GM21529 (cell line): ENCODE measurements at regions not wholly inside any gene's neighbourhood (a gene's known extent, or its start where the extent isn't known, plus 50 kb on each side); places are given as distances from the start of the nearest gene placed in this dataset.

ENCODE experiments used
- ATAC-seq: cut with Tn5 transposase; IDR thresholded peaks from one replicate; pipeline ENCODE4 v1.9.1; 2021; ENCODE audit not compliant: unreplicated experiment

DNA sequence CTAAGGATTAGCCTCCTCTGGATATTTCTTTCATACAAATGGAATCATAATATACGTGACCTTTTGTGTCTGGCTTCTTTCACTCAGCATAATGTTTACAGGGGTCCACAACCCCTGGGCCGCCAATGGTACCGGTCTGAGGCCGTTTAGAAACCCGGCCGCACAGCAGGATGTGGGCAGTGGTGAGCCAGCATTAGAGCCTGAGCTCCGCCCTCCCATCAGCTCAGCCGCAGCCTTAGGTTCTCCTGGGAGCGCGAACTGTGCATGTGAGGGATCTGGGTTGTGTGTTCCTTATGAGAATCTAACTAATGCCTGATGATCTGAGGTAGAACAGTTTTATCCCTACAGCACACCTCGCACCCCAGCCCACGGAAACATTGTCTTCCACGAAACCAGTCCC lies 229.7 kb downstream of the ICE1 start:
- ATAC-seq = no peak

DNA sequence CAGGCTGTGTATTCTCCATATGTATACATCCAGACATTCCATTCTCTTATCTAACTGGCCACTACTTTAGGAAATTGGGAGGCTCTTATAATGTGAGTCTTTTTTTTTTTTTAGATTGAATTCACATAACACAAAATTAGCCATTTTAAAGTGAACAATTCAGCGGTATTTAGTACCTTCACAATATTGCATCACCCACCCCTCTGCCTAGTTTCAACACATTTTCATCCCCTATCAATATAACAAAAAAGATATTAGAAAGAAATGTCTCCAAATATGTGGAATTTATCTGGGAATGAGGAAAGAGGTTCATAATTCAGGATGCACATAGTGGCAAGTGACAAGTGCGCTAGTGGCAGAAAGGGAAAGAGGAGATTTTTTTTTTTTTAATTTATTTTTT lies 228.5 kb downstream of the ICE1 start:
- no peak for ATAC-seq

DNA sequence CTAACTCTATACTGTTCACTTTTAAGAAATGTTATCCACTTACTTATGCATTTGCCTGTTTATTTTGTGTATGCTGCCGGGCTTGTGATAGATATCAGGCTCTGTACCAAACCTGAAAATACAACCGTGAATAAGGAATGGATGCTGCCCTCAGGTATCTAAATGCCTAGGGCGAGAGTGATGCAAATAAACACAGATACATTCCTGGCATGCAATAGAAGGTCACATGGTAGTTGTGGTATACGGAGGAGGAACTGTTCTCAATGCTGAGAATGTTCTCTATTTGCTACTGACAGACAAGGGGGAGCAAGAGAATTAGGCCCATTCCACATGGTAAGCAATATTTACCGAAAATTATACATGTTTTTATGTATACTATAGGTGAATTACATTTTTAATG lies 227.8 kb downstream of the ICE1 start:
- no peak for ATAC-seq

DNA sequence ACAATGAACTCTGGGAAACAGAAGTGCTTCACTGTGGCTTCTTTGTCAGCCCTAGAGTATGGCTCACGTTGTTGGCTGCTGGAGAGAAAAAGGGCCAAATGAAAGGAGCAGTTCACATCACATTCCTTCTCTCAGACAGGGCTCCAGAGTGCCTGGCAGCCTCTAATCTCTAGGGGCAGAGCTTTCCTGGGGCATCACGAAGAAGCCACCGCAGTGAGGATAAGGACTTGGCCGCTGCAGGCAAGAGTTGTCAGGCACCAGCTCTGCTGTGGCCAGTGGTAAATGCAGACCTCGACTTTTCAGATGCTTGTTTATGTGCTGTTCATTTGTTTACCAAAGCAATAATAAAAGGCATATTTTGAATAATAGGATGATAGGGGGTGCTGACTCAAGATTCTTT lies 227.2 kb downstream of the ICE1 start:
- no peak for ATAC-seq

DNA sequence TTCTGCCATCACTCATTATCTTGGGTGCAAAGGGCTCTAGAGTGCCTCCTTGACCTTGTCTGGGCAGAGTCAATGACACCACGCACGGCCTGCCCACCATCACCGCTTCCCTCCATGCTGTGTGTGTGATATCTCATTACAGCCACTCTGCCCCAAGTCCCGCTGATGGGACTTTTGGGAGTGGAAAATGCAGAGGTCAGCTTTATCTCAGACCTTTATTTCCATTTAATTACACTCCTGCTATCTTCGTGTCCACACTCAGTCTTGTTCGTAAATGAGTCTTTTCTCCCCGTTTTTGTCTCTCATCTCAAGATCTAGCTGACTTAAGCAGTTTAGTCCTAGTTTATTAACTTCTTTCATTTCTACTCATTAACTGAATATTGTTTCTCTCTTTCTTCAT lies 226.2 kb downstream of the ICE1 start:
- ATAC-seq = no peak

DNA sequence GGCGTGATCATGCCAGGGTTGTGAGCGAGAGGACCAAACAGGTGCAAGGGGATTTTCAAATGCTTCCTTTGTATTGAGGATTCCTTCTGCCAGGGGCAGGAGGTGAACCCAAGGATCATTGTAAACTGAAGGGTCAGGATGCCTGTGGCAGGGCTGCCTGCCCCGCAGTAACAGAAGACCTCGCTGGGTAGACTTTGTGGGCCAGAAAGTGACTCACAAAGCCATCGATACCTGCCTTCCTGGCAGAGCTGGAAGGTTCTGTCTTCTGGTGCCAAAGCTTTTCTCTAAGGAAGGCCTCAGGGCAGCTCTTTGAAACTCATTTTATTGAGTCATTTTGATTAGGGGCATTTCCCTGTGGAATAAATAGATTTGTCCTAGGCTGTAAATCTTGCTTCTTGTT lies 223.4 kb downstream of the ICE1 start:
- ATAC-seq = no peak

DNA sequence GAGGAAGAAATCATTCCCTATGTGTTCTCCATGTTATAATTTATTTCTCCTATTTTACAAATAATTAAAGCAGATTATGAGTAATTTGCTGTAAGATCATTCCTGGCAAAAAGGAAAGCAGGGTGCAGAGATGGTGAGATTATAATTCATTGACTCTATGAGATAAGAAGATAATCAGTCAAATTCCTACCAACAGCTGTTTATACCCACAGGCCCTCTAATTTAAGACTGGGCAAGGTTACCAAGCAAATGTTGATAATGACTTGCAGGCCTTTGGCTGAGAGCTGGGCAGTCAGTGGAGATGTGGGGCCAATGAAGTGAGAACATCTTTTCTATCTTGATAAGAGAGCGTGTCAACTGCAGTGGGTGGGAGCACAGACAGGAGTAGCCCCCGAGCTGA lies 222.7 kb downstream of the ICE1 start:
- no peak for ATAC-seq

DNA sequence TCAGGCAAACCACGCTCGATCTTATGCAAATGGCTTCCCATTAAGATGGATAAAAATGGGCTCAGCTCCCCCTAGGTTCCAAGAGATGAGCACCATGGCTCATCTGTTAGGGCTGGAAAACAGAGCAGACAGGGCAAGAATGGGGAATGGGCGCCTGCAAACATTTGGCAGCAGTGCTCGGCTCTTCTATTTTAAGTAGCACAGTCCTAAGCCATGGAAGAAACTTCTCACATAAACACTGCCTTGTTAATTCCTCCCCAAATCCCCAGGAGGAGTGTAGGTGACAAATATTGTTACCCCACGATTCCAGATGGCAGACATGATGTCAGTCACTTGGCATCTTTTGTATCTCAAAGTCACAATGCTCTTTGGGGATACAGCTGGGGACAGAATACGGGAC lies 221.8 kb downstream of the ICE1 start:
- ATAC-seq = no peak

DNA sequence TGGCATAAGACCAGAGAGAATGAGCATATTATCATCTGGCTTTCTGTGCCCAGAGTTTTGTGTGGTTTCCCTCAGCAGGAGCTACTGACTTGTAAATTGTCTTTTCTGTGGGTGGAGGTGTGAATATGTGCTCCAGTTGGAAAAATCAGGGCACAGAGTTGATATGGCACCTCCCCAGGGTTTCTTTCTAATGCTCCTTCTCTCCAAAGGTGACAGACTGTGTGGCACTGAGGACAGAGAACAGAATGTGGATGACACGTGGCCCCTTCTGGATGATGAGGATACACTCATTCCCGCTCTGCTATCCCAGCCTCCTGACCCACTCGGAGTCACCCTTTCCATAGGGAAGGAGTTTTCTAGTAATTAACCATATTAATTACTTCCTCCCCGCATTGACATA lies 221.0 kb downstream of the ICE1 start:
- ATAC-seq = no peak

DNA sequence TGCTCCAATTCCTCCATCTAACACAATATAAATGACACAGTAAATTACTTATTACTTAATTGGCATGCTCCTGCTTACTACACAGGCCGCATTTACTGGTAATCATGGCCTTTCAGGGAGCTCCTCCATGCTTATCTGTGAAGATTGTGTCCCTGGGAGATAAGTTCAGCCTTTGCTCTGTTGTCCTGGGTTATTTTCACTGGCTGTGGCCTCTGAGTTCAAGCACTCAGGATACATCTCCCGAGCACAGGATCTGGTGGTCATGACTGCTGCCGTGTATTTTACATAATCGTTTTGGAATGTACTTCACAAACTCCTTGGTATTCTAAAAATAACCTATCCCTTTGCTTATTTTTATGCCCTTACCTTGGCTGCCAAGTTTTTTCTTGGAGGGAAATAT lies 215.7 kb downstream of the ICE1 start:
- ATAC-seq = no peak

DNA sequence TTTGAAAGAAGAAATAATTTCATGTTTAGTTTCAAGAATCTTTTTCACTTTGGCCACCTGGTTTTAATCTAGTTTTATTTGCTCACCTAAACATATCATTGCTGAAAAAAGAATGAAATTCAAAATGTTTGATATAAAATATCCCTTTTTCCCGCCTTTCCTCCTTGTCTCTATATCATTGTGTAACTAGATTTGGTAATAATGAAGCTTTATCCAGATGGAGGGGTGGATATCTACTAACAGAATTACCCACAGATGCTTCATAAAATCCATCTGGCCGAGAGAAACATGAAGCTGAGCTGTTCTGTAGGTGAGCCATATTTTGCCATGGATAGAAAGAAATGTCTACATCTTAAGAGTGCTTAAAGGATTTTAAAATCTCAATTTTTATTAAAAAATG lies 214.7 kb downstream of the ICE1 start:
- no peak for ATAC-seq

DNA sequence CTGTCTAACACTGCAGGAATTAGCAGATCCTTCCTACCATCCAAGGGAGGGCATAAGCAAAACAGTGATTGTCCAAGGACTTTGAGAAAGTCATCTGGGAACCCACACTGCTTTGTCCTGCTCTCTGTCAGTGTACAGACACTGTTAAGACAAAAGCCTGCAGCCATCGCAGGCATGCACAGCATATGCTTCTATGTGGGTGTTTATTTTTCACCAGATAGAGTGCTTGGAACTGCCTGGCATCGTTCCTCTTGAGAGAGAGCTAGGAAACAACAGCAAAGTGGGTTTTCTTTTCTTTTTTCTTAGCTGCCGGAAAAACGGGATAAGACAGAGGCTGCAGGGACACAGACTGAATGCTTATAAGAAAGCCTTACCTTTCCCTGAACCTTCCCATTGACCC lies 212.3 kb downstream of the ICE1 start:
- ATAC-seq = no peak

DNA sequence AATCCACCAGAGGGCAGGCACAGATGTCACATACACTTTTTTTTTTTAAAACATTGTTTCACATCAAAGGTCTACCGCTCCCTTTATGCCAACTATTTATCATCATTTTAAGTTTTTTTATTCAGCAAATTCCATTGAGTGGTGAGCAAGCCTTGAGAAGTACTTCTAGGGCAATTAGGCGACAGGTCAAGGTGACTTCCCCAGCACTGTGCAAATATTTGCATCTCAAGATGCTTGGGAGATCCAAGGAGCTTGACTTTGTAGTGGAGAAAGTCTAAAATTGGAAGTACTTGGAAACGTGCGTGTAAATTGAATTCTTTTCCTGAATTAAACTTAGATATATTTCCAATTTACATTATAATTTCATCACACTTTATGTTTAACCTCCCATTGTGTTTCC lies 211.1 kb downstream of the ICE1 start:
- no peak for ATAC-seq

DNA sequence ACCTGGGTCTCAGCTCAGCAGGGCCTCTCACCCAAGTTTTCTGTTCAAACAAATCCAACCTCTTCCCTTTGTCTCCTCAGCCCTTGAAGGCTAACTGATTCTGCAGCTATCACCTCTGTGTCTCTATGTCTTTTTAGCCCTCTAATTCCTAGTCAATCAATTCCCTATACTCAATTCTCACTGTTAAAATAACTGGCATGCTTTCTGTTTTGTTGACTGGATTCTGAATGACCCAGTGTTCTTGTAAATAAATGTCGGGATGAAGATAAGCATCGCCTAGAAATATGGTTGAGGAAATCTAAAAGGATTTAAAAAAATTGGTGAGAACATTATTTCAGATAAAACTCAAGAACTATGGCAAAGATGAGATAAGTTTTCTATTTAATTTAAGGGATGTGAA lies 210.2 kb downstream of the ICE1 start:
- no peak for ATAC-seq

DNA sequence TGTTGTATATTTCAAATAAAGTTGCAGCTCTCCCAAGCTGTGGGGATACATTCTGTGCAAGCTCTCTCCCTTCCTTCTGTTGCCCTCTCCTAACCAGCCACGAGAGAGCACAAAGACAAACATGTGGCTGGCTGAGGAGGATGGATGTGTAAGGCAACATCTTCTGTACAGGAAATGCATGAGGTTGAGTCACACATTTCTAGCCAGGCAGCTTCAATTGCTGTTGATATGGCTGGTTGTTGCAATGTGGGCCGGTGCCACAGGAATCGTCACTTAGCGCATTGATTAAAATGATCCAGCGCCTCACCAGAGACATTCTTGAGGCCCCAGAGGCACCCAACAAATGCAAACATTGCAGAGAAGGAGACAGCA lies 207.1 kb downstream of the ICE1 start:
- no peak for ATAC-seq

DNA sequence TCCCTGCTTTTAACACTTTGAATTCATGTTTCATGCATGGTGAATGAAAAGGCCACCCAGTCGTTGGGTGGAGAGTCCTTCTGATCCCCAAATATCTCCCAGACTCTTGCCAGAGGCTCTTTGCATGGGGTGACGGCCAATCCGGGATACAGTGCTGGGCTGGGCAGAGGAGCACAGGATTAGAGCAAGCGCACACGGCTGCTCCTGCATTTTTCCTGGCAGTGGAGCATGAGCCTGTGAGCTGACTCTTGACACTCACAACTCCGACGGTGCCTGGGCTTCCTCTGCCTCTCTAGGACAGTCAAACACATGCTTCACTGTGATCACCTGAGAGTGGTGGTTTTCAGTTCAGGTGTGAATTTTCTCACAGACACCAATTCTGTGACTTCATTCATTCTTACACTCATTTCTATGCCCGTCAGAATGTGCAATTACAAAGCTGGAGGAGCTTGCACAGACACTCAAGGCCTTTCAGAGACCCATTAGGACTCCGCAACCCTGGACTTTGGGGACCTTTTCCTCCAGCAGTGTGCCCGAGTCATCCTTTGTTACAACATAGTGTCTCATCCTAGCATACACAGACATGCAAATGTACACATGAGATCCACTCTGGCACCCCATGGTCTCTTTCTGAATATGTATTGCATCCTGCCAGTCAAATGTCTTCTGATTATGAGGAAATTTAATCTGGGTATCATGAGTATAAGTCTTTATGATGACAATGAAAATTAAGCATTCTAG lies 206.6 kb downstream of the ICE1 start:
- no peak for ATAC-seq

DNA sequence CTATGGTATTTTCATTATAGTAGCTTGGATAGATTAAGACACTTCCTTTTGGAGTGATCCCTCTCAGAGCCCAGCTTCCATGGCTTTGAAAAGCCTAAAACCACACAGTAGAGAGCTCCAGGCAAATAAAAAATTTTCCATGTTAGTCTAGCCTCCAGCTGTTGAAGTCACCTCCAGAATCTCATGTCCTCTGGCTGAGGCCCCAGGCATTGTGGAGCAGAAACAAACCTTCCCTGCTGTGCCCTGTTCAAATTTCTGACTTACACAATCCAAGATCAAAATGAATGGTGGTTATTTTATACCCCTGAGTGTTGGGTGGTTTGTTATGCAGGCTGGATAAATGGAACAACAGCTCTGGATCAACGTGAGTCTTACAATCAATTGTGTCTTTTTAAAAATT lies 203.9 kb downstream of the ICE1 start:
- ATAC-seq = no peak

DNA sequence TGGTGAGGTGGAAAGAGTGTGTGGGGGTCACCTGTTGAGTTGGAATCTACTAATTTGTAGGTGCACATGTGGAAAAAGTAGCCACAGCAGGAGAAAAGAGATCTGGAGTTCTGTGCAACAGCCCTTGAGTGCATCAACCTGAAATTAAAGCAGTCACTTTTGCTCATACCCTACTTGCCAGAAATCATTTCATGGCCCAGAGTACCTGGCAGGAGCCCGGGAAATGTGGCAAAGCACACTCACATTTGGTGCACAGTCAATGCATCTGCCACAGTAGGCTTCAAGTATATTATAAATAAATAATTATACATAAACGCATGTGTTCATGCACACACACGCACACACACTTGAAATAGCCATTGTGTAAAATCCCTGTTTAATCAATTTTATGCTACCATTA lies 203.0 kb downstream of the ICE1 start:
- ATAC-seq = no peak

DNA sequence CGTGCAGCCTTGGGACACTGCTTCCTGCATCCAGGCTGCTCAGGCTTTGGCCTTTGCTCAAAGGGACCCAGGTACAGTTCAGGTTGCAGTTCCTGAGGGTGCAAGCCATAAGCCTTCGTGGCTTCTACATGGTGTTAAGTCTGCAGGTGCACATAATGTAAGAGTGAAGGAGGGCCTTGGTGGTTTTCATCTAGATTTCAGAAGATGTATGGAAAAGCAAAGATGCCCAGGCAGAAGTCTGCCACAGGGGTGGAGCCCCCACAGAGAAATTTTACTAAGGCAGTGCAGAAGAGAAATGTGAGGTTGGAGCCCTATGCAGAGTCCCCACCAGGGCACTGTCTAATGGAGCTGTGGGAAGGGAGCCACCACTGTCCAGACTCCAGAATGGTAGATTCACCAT lies 200.9 kb downstream of the ICE1 start:
- no peak for ATAC-seq

DNA sequence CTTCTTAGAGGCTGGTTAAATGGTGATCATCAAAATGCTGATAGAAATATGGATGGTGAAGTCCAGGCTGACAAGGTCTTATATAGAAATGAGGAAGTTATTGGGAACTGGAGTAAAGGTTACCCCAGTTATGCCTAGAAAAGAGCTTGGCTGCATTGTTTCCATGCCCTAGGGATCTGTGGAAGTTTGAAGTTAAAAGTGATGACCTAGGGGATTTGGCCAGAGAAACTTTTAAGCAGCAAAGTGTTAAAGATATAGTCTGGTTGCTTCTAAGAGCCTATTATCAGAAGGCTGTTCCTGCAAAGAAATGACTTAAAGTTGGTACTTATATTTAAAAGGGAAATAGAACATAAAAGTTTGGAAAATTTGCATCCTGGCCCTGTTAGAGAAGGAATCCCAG lies 200.3 kb downstream of the ICE1 start:
- no peak for ATAC-seq

DNA sequence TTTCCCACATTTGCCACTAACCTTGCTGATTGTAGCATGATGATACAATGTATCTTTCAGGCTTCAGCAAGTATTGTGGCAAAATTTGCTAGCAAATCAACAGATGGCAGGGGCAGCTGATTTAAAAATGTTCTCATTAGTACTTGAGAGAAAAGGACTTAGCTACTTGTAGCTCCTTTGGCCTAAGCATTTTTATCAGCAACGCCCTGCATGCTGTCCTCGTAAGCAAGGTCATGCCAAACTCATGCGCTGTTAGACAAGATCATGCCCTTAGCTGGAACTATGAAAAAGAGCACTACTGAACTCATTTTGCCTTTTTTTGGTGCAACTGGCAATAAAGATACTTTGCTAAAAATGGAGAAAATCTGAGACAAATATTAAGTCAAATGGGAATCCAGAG lies 197.1 kb downstream of the ICE1 start:
- ATAC-seq = no peak

DNA sequence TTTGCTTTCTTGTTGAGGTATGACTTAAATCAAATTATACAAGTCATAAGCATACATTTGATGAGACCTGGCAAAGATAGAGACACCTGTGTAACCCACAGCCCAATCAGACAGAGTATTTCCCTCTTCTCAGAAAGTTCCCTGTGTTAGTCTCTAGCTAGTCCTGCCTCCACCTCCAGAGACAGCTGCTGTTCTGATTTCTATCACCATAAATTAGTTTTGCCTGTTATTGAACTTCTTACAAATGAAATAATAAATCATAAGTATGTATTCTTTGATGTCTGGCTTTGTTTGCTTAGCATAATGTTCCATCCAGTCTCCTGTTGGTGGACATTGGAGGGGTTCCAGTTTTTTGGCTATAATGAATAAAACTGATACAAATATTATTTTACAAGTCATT lies 194.5 kb downstream of the ICE1 start:
- no peak for ATAC-seq

DNA sequence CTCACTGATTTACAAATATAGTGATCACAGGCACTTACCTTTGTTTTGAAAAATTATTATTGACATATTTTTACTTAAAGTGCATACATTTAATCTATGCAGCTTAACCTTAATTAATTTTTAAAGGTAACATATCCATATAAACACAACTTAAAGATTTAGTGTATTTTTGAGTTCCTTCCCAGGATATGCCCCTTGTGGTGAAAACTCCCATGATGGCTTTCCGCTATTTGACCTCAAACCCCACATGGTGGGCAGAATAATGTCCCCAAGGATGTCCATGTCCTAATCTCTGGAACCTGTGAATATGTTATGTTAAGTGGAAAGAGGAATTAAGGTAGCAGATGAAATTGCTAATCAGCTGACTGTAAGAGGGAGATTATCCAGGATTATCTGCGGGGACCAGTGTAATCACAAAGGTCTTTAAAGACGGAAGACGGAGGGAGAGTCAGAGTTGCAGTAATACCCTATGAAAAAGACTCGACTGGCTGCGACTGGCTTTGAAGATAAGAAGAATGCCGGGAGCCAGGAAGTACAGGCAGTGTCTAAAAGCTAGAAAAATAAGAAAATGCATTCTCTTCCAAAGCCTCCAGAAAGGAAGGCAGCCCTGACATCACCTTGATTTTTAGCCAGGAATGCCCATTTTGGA lies 193.9 kb downstream of the ICE1 start:
- ATAC-seq = no peak
